ENCODE measurements at regions not wholly inside any gene's neighbourhood (a gene's known extent, or its start where the extent isn't known, plus 50 kb on each side); places are given as distances from the start of the nearest gene placed in this dataset.

GRCh38 chr2:223487214-223487846 is 114.8 kb downstream of the SCG2 start:
- no peak for TF ChIP-seq GABPA (IDR thresholded peaks at IDR 0.05; ENCODE audit: low read depth)
- TF ChIP-seq CTCF (IDR thresholded peaks at IDR 0.05 in 2 of 3, conservative IDR thresholded peaks at IDR 0.05 in 1 of 3; ENCODE audit: control insufficient read depth in 2 of 3, extremely low read depth in 1 of 3, insufficient read depth in 1 of 3, low read depth in 3 of 3, low read length in 3 of 3) = no peak
- no peak for TF ChIP-seq PBX3 (IDR thresholded peaks at IDR 0.05; ENCODE audit: insufficient replicate concordance, low read depth, low read length)
- TF ChIP-seq RAD51 (IDR thresholded peaks at IDR 0.05) = no peak
- TF ChIP-seq RBBP5 (conservative IDR thresholded peaks at IDR 0.05) = no peak
- TF ChIP-seq CHD2 (IDR thresholded peaks at IDR 0.05; ENCODE audit: borderline replicate concordance, low read depth, low read length) = no peak
- no peak for TF ChIP-seq POLR2AphosphoS5 (IDR thresholded peaks at IDR 0.05; ENCODE audit: low read length)
- no peak for TF ChIP-seq PAX8 (IDR thresholded peaks at IDR 0.05)
- TF ChIP-seq EGR1 (IDR thresholded peaks at IDR 0.05; ENCODE audit: borderline replicate concordance in 1 of 2, low read depth in 2 of 2, low read length in 2 of 2) = no peak
- TF ChIP-seq YY1 (IDR thresholded peaks at IDR 0.05; ENCODE audit: low read depth, low read length) = no peak

All from GM12878 (cell line).